Neural cell (in vitro differentiated cells): ENCODE measurements at regions not wholly inside any gene's neighbourhood (a gene's known extent, or its start where the extent isn't known, plus 50 kb on each side); places are given as distances from the start of the nearest gene placed in this dataset.

Experiments
- H2AFZ ChIP-seq: fragments of 200-600, 300-800 bp; sonication (generic), shearing (Covaris generic); 2 replicates; pipeline ENCODE4 v1.6.0; 2014; ENCODE audit warnings: low read depth, mild to moderate bottlenecking, antibody characterized with exemption, low read length, moderate library complexity
- H3F3A ChIP-seq: fragments of 200-600 bp; shearing (Covaris generic); 2 replicates; pipeline ENCODE4 v1.6.1; 2016; ENCODE audit warnings: mild to moderate bottlenecking, moderate library complexity, mixed read lengths, antibody characterized with exemption, low read length; ENCODE audit not compliant: insufficient read depth, poor library complexity, severe bottlenecking
- H3K27ac ChIP-seq: fragments of 200-600, 300-800 bp; sonication (generic), shearing (Covaris generic); 2 replicates; pipeline ENCODE4 v1.5.1; 2014; ENCODE audit warnings: mild to moderate bottlenecking, low read length, moderate library complexity
- H3K27me3 ChIP-seq: fragments of 300-800, 200-600 bp; sonication (generic), shearing (Covaris generic); 2 replicates; pipeline ENCODE4 v1.6.0; 2014; ENCODE audit warnings: mild to moderate bottlenecking, low read depth, low read length, moderate library complexity; ENCODE audit not compliant: insufficient read depth
- H3K36me3 ChIP-seq: fragments of 300-800, 200-600 bp; sonication (generic), shearing (Covaris generic); 2 replicates; pipeline ENCODE4 v1.5.1; 2014; ENCODE audit warnings: mild to moderate bottlenecking, antibody characterized with exemption, low read length, moderate library complexity; ENCODE audit not compliant: insufficient read depth
- H3K4me2 ChIP-seq: fragments of 300-800, 200-600 bp; sonication (generic), shearing (Covaris generic); 2 replicates; pipeline ENCODE4 v1.6.0; 2014; ENCODE audit warnings: mild to moderate bottlenecking, low read length
- H3K4me3 ChIP-seq: fragments of 300-800, 200-600 bp; sonication (generic), shearing (Covaris generic); 2 replicates; pipeline ENCODE4 v1.5.1; 2014; ENCODE audit warnings: mild to moderate bottlenecking, low read length, moderate library complexity
- H3K79me2 ChIP-seq: fragments of 200-600 bp; shearing (Covaris generic); replicated peaks from 2 replicates; pipeline ENCODE4 v1.6.0; 2014; ENCODE audit warnings: mild to moderate bottlenecking, low read length, moderate library complexity; ENCODE audit not compliant: insufficient read depth
- H3K9ac ChIP-seq: fragments of 300-800, 200-600 bp; sonication (generic), shearing (Covaris generic); 2 replicates; pipeline ENCODE4 v1.6.1; 2016; ENCODE audit warnings: mild to moderate bottlenecking, low read length, mixed read lengths
- H3K9me2 ChIP-seq: fragments of 200-600 bp; shearing (Covaris generic); 2 replicates; pipeline ENCODE4 v1.6.1; 2016; ENCODE audit warnings: mild to moderate bottlenecking, low read length, mixed read lengths; ENCODE audit not compliant: insufficient read depth
- H3K9me3 ChIP-seq: fragments of 200-600, 300-800 bp; sonication (generic), shearing (Covaris generic); 2 replicates; pipeline ENCODE4 v1.6.1; 2016; ENCODE audit warnings: mild to moderate bottlenecking, mixed run types, low read length, moderate library complexity, mixed read lengths
- H4K20me1 ChIP-seq: fragments of 200-600 bp; shearing (Covaris generic); 2 replicates; pipeline ENCODE4 v1.6.1; 2016; ENCODE audit warnings: mild to moderate bottlenecking, mixed run types; ENCODE audit not compliant: insufficient read depth
- EP300 ChIP-seq: fragments of 450-650 bp; conservative IDR thresholded peaks from 2 replicates; pipeline ENCODE4 v1.6.1; 2014; ENCODE audit warnings: antibody characterized with exemption, mild to moderate bottlenecking, moderate library complexity; ENCODE audit not compliant: poor library complexity, severe bottlenecking
- EZH2 ChIP-seq: fragments of 200-600, 300-800 bp; shearing (Covaris generic), sonication (generic); IDR thresholded peaks from 2 replicates; pipeline ENCODE4 v1.6.1; 2014; ENCODE audit warnings: antibody characterized with exemption, low read length, borderline replicate concordance, mild to moderate bottlenecking; ENCODE audit not compliant: insufficient read depth, poor library complexity, severe bottlenecking
- MXI1 ChIP-seq: fragments of 450-650 bp; conservative IDR thresholded peaks from 2 replicates; pipeline ENCODE4 v1.6.1; 2014; ENCODE audit warnings: antibody characterized with exemption, mild to moderate bottlenecking; ENCODE audit not compliant: poor library complexity, severe bottlenecking
- POLR2AphosphoS5 ChIP-seq: IDR thresholded peaks from 2 replicates; pipeline ENCODE4 v1.6.1; 2012
- RAD21 ChIP-seq: fragments of 450-650 bp; conservative IDR thresholded peaks from 2 replicates; pipeline ENCODE4 v1.6.1; 2014; ENCODE audit warnings: antibody characterized with exemption, mild to moderate bottlenecking, moderate library complexity
- REST ChIP-seq: IDR thresholded peaks from 2 replicates; pipeline ENCODE4 v1.6.1; 2012; ENCODE audit warnings: borderline replicate concordance
- SMC3 ChIP-seq: fragments of 450-650 bp; conservative IDR thresholded peaks from 2 replicates; pipeline ENCODE4 v1.6.1; 2014; ENCODE audit warnings: antibody characterized with exemption, mild to moderate bottlenecking, moderate library complexity; ENCODE audit not compliant: poor library complexity
- TAF1 ChIP-seq: IDR thresholded peaks from 2 replicates; pipeline ENCODE4 v1.6.1; 2012; ENCODE audit warnings: low read depth
- TF ChIP-seq, protein P1 (sequence below): fragments of 450-650 bp; IDR thresholded peaks from 2 replicates; pipeline ENCODE4 v1.5.1; 2014; ENCODE audit warnings: antibody characterized with exemption, mild to moderate bottlenecking, moderate library complexity; ENCODE audit not compliant: poor library complexity, severe bottlenecking

GRCh38 chr2:144707736-144708326, 187.9 kb upstream of the ZEB2 start:
- Histone ChIP-seq H3K36me3 (no peaks in the 10 kb centered on the region), H3K27me3 (no peaks in the 10 kb centered on the region), H3K4me2 (no peak overlapping the region), H3K9me2 (no peaks in the 10 kb centered on the region), H4K20me1 (no peaks in the 10 kb centered on the region), H3K9me3 (no peaks in the 10 kb centered on the region), H3K9ac (no peak overlapping the region), H2AFZ (no peak overlapping the region), H3K4me3 (no peak overlapping the region), H3F3A (no peaks in the 10 kb centered on the region), H3K27ac (no peak overlapping the region), H3K79me2 (no peaks in the 10 kb centered on the region)
- TF ChIP-seq RAD21 (no peak), EP300 (no peak), SMC3 (no peak), MXI1 (no peak), REST (no peak), POLR2AphosphoS5 (no peak), EZH2 (no peak), TAF1 (no peak)
- TF ChIP-seq, protein P1, sequence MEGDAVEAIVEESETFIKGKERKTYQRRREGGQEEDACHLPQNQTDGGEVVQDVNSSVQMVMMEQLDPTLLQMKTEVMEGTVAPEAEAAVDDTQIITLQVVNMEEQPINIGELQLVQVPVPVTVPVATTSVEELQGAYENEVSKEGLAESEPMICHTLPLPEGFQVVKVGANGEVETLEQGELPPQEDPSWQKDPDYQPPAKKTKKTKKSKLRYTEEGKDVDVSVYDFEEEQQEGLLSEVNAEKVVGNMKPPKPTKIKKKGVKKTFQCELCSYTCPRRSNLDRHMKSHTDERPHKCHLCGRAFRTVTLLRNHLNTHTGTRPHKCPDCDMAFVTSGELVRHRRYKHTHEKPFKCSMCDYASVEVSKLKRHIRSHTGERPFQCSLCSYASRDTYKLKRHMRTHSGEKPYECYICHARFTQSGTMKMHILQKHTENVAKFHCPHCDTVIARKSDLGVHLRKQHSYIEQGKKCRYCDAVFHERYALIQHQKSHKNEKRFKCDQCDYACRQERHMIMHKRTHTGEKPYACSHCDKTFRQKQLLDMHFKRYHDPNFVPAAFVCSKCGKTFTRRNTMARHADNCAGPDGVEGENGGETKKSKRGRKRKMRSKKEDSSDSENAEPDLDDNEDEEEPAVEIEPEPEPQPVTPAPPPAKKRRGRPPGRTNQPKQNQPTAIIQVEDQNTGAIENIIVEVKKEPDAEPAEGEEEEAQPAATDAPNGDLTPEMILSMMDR, result no peak

GRCh38 chr2:144706647-144707046, 186.7 kb upstream of the ZEB2 start:
- Histone ChIP-seq H3K27ac (no peak overlapping the region), H3K9ac (no peak overlapping the region)
- TF ChIP-seq EZH2 (no peak), REST (no peak), RAD21 (no peak), SMC3 (no peak), TAF1 (no peak), EP300 (no peak), MXI1 (no peak), POLR2AphosphoS5 (no peak)
- TF ChIP-seq, protein P1, result no peak

More at GRCh38 chr2:144706647-144707046, 186.7 kb upstream of the ZEB2 start:
- no peaks in the 10 kb centered on the region for H3K9me2 ChIP-seq
- no peaks in the 10 kb centered on the region for H4K20me1 ChIP-seq
- H3K36me3 ChIP-seq, result no peaks in the 10 kb centered on the region
- no peaks in the 10 kb centered on the region for H3K9me3 ChIP-seq
- no peaks in the 10 kb centered on the region for H3K27me3 ChIP-seq
- no peaks in the 10 kb centered on the region for H3K79me2 ChIP-seq
- H3K4me2 ChIP-seq, result no peak overlapping the region
- H3F3A ChIP-seq, result no peaks in the 10 kb centered on the region
- H2AFZ ChIP-seq, result no peak overlapping the region
- H3K4me3 ChIP-seq, result no peak overlapping the region
